ENCODE measurements at regions not wholly inside any gene's neighbourhood (a gene's known extent, or its start where the extent isn't known, plus 50 kb on each side); places are given as distances from the start of the nearest gene placed in this dataset.

GRCh38 chr11:70703141-70704064 is 305.1 kb downstream of the CTTN start:
- Mint-ChIP-seq H3K4me3 (no peak overlapping the region), H3K27ac (peak overlapping the region; percentile 58), H3K9me3 (peaks cover 2% of the 10 kb centered on the region), H3K4me1 (peaks cover 24% of the 10 kb centered on the region), H3K36me3 (no peaks in the 10 kb centered on the region), H3K27me3 (ENCODE audit: insufficient read depth, low read depth) (peaks cover 9% of the 10 kb centered on the region)
- Histone ChIP-seq H4K20me1 (ENCODE audit: low read depth) (no peaks in the 10 kb centered on the region), H3K27me3 (no peaks in the 10 kb centered on the region), H3K4me3 (no peak overlapping the region), H3F3A (ENCODE audit: low read depth) (peaks cover 3% of the 10 kb centered on the region), H3K9me3 (ENCODE audit: low read depth) (no peaks in the 10 kb centered on the region), H3K9ac (no peak overlapping the region), H2AFZ (replicated peaks) (no peak overlapping the region), H3K79me2 (ENCODE audit: low read depth) (no peaks in the 10 kb centered on the region), H3K4me1 (peaks cover 20% of the 10 kb centered on the region), H3K4me2 (peak overlapping the region; percentile 27), H3K27ac (no peak overlapping the region), H3K36me3 (no peaks in the 10 kb centered on the region)
- DNase-seq (ENCODE audit: low spot score): peak; percentile 64
- TF ChIP-seq EZH2 (IDR thresholded peaks at IDR 0.05) (no peak), EZH2phosphoT487 (IDR thresholded peaks at IDR 0.05) (no peak)
- TF ChIP-seq, protein P1, sequence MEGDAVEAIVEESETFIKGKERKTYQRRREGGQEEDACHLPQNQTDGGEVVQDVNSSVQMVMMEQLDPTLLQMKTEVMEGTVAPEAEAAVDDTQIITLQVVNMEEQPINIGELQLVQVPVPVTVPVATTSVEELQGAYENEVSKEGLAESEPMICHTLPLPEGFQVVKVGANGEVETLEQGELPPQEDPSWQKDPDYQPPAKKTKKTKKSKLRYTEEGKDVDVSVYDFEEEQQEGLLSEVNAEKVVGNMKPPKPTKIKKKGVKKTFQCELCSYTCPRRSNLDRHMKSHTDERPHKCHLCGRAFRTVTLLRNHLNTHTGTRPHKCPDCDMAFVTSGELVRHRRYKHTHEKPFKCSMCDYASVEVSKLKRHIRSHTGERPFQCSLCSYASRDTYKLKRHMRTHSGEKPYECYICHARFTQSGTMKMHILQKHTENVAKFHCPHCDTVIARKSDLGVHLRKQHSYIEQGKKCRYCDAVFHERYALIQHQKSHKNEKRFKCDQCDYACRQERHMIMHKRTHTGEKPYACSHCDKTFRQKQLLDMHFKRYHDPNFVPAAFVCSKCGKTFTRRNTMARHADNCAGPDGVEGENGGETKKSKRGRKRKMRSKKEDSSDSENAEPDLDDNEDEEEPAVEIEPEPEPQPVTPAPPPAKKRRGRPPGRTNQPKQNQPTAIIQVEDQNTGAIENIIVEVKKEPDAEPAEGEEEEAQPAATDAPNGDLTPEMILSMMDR (IDR thresholded peaks at IDR 0.05): no peak

- Histone ChIP-seq H4K20me1 (ENCODE audit: low read depth) (no peaks in the 10 kb centered on the region), H3F3A (ENCODE audit: low read depth) (peaks cover 3% of the 10 kb centered on the region), H3K27ac (no peak overlapping the region), H3K4me1 (peaks cover 20% of the 10 kb centered on the region), H3K27me3 (no peaks in the 10 kb centered on the region), H3K79me2 (ENCODE audit: low read depth) (no peaks in the 10 kb centered on the region), H3K9ac (no peak overlapping the region), H2AFZ (replicated peaks) (no peak overlapping the region), H3K4me3 (no peak overlapping the region), H3K9me3 (ENCODE audit: low read depth) (no peaks in the 10 kb centered on the region), H3K36me3 (no peaks in the 10 kb centered on the region), H3K4me2 (no peak overlapping the region)
- Mint-ChIP-seq H3K4me1 (peaks cover 30% of the 10 kb centered on the region), H3K36me3 (no peaks in the 10 kb centered on the region), H3K4me3 (no peak overlapping the region), H3K9me3 (peaks cover 2% of the 10 kb centered on the region), H3K27ac (no peak overlapping the region), H3K27me3 (ENCODE audit: insufficient read depth, low read depth) (peaks cover 11% of the 10 kb centered on the region)
- DNase-seq (ENCODE audit: low spot score): no peak
- TF ChIP-seq EZH2phosphoT487 (IDR thresholded peaks at IDR 0.05): no peak
- TF ChIP-seq, protein P1 (IDR thresholded peaks at IDR 0.05): no peak
- TF ChIP-seq EZH2 (IDR thresholded peaks at IDR 0.05): no peak
Observed at GRCh38 chr11:70705097-70705496, 306.8 kb downstream of the CTTN start.

DNA sequence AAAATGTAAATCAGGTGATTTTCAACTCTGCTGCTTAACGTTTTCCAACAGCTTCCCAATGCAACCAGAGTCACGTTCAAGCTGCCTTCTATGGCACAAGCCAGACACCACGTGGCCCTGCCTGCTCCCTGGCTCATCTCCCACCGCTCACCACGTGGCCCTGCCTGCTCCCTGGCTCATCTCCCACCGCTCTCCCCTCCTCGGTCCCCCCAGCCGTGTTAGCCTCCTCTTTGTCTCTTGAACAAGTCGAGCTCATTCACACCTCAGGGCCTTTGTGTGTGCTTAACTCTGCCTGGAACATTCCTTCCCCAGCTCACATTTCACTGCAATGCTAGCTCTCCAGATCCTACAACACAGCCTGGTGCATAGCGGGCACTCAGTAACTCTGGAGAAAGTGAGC is 307.6 kb downstream of the CTTN start:
- no peak for DNase-seq (ENCODE audit: low spot score)
- H3K9ac ChIP-seq: no peak overlapping the region
- H3K4me3 Mint-ChIP-seq: no peak overlapping the region
- peak overlapping the region; percentile 5 for H3K27ac Mint-ChIP-seq
- no peak overlapping the region for H3K4me3 ChIP-seq
- H3K27ac ChIP-seq: no peak overlapping the region
- peaks cover under 1% of the 10 kb centered on the region for H3F3A ChIP-seq (ENCODE audit: low read depth)
- no peaks in the 10 kb centered on the region for H3K36me3 Mint-ChIP-seq
- no peak overlapping the region for H2AFZ ChIP-seq (replicated peaks)
- H3K36me3 ChIP-seq: no peaks in the 10 kb centered on the region
- H4K20me1 ChIP-seq (ENCODE audit: low read depth): no peaks in the 10 kb centered on the region
- no peaks in the 10 kb centered on the region for H3K79me2 ChIP-seq (ENCODE audit: low read depth)
- H3K4me2 ChIP-seq: no peak overlapping the region
- no peaks in the 10 kb centered on the region for H3K27me3 ChIP-seq
- peaks cover 12% of the 10 kb centered on the region for H3K27me3 Mint-ChIP-seq (ENCODE audit: insufficient read depth, low read depth)
- H3K4me1 Mint-ChIP-seq: peaks cover 35% of the 10 kb centered on the region
- TF ChIP-seq, protein P1 (IDR thresholded peaks at IDR 0.05): no peak
- no peak for TF ChIP-seq EZH2phosphoT487 (IDR thresholded peaks at IDR 0.05)
- no peak for TF ChIP-seq EZH2 (IDR thresholded peaks at IDR 0.05)
- H3K4me1 ChIP-seq: peaks cover 18% of the 10 kb centered on the region
- no peaks in the 10 kb centered on the region for H3K9me3 ChIP-seq (ENCODE audit: low read depth)
- peaks cover 2% of the 10 kb centered on the region for H3K9me3 Mint-ChIP-seq

Measured in neural progenitor cell (in vitro differentiated cells).